NCI-H345 (cell line): ENCODE measurements at regions not wholly inside any gene's neighbourhood (a gene's known extent, or its start where the extent isn't known, plus 50 kb on each side); places are given as distances from the start of the nearest gene placed in this dataset.

Experiments used
- DNase-seq: peaks from one replicate; lab custom pipeline; 2025; lab: John Stamatoyannopoulos, UW

DNA sequence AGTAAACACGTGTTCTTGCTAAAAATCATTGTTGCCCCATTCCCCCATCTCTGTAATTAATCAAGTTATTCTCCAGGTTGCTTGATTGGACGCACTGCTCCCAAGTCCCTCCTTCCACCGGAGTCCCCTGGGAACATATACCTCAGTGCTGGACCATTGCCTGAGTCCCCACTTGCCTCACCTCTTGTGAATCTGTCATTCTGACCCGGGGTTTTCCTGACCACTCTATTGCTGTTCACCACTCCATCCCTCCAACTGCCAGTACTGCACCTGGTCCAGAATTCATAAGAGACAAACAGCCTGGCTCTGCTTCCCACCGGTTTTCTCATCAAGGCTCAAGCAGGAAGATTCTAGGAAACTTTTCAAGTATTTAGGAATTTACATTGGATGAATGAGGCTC, 555.9 kb downstream of the VRK1 start:
- DNase-seq: no peak

DNA sequence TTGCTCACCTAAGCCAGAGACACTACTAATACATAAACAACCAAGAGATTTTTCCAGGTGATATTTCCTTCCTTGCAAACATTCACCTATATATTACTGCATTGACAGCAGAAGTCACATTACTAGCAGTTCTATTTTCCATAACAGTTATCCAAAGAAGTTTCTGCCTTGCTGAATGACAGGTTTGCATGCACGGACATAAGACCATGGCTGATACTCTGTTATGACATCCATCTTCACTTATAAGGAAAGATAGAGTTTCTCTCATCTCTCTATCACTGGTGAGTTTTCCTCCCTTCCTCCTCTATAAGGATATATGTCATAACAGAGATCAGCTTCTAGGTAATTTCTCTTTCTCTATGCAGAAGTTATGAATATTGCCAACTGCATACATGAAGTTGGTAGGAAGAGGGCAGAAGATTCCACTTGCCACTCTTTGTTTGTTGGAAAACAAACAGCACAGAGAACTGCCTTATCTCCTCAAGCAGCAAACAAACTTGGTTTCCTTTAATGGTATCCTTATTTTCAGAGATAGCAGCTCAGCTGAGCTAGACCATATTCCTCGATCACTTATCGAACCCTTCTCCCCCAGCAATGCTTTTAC, 557.0 kb downstream of the VRK1 start:
- DNase-seq: no peak

DNA sequence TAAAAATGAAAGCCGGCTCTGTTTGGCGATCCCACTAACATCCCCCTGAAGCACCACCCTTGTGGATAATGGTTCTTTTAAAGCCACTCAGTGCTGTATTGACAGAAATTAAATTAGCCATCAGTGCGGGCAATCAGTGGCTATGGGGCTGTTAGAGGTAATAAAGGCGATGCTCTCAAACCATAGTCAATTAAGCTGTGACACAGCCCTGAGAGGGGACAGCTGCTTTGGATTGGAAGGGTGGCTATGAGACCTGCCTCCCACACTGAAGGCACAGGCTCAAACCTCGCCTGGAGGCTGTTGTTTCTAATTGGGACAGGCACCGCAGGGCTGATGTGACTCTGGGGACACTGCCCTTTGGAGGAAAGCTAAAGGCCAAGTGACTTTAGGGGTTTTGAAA, 562.2 kb downstream of the VRK1 start:
- peak; percentile 30 for DNase-seq

DNA sequence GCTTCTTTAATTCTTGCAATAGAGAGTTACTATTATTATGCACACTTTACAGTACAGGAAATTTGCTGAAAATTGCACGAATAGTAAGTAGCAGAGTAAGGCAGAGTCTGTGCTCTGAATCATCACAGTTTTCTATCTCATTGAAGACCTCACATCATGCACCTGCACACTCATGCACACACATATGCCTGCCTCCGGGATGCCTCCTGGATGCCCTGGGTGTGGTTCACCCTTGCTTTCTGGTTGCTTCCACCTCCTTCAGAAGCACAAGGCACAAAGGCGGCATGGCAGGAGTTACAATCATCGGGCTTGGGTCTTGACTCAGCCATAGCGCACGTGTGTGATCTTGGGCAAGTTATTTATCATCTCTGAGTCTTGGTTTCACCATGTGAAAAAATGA, 564.0 kb downstream of the VRK1 start:
- DNase-seq: no peak

DNA sequence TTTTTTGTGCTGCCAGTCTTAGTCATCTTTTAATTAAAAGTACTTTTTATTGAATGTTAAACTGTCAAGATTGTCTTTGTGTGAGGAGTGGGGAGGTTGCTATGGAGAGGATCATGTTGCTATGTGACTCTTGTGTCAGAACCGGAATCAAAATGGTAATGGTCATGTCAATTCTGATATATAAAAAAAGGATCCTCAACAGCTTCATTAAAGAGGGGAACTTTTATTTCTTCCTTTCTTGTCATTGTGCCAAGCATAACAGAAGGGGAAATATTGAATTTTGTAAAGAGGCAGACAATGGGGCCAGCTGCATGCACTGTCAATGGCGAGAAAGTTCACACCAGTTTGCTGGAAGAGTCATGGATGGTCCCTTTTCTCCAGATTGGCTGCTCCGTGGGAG, 564.8 kb downstream of the VRK1 start:
- no peak for DNase-seq

DNA sequence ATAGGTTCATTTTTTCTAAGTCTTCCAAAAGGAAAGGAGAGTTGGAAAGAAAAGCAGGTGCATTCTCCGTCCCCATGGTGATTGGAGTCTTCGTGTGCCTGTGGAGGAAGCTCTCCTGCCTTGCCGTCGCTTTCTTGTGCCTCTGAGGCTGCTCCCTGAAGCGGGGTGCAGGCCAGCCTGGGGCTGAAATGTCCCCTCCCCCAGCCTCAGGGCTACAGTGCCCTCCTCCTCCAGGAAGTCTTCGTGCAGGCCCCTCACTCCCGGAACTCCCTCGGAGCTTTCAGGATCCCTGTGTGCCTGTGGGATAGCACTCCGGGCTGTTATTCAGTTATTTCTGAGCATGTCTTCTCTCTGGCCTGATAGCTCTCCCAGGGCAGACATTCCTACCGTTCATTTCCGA, 569.2 kb downstream of the VRK1 start:
- no peak for DNase-seq

DNA sequence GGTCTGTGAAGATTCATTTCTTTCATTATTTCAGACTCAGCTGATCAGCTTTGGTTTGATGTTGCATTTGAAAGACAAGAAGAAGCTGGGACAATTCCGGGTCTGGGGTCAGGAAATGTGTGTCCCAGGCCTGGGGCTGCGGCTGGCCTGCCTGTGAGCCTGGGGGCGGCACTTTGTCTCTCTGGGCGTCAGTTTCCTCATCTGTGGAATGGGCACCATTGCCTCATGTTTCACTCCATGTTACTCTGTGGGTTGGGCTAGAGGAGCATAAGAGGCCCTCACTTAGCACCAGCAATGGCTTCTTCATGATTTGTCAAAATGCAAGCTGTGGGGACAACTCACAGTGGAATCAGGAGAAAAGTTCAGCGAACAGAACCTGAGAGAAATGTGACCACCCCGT, 570.1 kb downstream of the VRK1 start:
- no peak for DNase-seq

DNA sequence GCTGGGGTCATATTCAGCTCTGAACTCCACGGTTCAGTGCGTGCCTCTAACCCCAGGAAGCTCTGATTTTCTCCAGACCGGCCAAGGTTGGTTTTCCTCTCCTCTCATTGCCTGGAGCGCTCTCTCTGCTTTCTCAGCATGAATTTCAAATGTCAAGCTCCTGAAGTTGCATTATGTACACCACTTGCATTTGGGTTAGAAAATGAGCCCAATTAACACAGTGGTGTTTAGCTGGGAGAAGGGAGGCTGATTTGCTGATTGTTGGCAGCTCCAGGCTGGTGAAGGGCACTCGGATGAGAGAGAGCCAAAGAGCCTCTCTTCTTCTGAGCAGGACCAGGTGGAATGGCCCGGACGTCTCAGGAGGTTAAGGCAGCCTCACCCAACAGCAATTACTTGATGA, 570.9 kb downstream of the VRK1 start:
- no peak for DNase-seq

DNA sequence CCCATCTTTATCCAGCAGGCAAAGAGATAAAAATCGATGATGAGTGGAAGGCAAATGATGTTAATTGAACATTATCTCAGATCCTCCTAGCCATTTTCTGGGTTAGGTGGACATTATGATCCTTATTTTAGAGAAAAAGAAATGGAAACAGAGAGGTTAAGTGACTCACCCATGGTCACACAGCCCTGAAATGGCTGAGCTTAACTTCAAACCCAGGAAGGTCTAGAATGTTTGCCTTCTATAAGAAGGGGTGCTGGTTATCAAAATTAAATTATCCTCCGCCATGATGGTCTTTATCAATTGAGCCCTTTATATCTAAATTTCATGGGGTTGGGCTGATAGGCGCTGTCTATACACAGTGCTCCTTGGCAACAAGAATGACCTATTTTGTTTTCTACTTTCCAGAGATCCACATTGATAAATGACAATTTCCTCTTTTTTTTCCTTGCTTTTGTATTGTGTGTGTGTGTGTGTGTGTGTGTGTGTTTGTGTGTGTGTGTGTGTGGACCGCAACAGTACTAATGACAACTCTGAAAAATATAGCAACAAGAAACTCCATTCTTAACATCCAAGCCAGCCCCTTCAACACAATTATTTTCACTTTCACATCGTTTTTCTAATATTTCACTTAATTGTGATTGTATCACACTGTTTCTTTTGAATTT, 571.9 kb downstream of the VRK1 start:
- no peak for DNase-seq

DNA sequence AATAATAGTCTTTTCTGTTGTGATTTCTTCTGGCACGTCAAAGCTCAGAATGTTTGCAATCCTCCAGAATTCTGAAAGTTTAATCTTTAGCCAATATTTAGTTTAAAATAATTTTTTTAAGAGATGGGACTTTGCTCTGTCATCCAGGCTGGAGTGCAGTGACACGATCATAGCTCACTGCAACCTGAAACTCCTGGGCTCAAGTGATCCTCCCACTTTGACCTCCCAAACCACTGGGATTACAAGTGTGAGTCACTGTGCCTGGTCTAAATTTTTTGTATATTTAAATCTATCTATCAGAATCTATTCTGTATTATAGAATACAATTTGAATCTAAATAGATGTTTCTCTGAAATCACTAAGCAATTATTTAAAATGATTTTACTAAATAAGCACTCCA, 572.7 kb downstream of the VRK1 start:
- no peak for DNase-seq

DNA sequence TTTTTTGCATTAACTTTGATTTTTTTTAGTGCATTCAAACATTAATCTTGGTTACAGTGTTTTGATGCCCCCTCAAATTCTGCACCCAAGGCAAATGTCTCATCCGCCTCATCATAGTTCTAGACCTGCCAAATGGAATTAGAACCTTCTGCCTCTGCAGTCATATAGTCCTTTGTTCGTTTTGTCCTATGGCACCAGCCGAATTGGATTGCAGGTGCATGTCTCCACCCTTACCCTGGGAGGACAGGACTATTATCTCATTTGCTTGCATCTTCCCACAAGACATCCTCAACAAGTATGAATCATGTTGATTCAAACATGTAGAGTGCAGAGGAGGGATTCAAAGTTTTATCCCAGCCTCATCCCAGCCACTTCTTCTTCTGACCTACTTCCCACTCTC, 579.1 kb downstream of the VRK1 start:
- DNase-seq: no peak

DNA sequence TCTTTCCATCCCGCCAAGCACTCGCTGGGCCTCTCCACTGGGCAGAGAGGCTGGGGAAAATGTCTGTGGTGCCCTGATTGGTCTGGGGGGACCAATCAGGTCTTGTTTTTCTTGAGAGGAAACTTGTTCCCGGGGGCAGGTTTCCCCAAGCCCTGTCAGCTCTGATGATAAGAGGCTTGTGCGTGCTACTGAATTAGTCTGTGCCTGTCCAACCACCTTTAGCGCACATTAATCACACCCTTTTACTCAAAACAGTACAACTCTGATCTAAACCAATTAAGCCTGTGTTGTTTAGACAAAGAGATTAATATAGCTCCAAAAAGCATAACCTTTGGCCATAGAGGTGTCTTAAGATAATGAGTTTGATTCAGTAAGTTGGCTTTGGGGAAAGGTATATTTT, 580.4 kb downstream of the VRK1 start:
- DNase-seq: no peak

DNA sequence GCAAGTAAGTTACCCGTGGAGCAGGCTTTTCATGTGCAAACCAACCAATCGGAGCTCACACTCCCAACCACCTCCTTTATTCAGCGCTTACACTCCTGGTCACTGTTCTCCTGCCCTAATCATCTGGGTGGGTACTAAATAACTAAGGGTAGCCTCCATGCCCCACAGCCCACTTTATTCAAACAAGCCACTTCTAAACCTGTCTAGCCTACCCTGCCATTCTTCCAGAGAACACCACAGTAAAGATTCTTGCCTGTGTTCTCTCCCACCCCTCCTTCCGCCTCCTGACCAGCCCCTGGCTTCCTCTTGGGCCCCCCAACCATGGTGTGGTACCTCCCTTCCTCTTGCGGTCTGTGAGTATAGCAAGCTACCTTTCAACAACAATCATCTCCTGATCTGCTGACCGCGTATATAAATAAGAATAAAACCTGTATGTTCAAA, 581.9 kb downstream of the VRK1 start:
- no peak for DNase-seq

DNA sequence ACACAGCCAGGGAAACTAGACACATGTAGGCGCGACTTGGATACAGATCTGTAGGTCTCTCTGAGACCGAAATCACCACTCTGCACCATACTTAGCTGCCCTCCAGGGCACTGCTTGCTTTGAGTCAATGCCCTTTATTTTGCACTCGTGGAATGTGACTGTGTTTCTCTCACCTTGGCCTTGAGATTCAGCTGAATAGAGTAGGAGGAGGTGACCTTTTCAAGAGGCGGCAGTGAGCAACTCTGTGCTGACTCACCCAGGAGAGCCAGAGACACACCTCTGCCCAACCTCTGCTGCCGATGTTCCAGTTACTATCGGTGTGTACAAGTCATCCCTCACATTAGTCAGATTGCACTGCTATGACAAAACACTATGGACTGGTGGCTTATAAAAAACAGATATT, 583.4 kb downstream of the VRK1 start:
- no peak for DNase-seq

DNA sequence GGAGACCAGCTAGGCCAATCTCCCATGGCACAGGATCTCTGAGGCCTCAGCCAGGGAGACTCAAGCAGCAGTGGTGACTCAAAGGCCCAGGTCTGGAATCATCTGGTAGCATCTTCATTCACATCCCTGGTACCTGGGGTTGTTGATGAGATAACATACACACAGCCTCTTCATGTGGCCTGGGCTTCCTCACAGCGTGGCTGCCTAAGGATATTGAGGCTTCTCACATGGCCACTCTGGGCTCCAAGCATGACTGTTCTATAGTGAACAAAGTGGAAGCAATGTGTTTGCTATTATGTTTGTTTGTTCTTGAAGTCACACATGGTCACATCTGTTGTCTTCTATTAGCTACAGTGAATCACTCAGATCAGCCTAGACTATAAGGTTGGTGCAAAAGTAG, 584.1 kb downstream of the VRK1 start:
- no peak for DNase-seq

DNA sequence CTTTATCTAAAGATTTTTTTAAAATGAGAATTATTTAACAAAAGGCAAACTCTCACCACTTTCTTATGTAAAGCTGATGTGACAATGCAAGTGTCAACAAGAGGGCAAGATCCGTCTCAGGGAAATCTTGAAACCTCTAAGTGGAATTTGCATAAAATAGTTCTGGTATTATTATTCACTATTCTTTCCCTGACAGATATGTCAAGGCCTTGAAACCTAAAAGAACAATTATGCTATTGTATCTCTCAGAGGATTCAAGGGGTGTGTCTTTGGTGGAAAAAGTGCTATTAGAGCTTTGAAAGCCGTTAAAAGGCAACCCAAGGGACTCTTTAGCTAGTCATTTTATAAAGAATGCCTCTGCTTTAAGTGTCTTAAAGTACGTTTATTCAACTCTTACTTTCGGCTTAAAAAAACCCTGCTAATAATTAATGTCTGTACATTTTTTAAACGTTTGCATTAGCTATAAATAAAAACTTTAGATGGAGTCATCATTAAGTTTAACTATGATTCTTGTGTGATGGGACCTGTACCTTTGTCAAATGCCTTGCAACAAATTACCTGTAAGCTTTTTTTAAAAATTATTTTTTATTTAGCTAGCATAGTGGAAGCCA, 585.5 kb downstream of the VRK1 start:
- no peak for DNase-seq

DNA sequence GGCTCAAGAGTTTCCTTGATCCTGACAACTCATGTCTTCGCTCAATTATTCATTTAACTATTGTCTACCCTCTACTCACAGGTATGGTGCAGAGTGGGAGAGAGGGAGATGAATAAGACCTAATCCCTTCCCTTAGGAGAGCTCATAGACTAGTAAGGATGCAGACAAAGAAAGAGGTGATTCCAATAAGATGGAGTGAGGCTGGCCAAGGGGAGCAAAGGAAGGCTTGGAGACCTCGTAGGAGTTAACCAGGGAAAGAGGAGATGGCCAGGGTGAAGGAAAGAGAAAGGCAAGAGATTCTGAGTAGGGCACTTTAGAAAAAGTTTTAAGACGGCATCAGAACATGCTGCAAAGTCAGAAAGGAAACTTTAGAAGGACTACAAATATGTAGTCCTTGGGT, 588.5 kb downstream of the VRK1 start:
- no peak for DNase-seq

DNA sequence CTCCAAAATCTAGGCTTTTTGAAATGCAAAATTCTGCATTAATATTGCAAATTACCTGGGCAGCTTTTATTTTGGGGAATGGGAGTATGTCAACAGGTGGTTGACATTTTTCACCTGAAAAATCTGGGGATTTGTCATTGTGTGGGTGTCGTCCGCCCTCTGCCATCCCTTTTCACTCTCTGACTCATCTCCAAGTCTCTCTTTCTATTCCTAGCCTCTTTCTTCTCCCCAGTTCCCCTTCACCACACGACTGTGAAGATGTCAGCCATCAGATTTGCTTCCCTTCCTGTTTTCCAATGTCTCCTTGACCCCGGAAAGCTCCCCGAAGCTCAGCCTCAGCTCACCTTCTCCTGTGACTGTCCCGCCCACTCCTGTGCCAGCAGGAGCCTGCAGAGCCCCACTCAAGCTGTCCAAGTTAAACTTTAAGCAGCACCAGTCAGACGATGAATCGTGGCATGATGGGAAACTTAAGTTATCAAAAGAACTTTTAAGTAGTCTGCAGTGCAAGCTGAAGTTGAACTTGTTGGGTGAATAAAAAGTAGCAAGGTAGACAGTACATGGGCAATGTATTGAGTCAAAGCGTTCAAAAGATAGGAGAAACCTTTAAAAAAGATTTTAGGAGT, 590.2 kb downstream of the VRK1 start:
- no peak for DNase-seq

DNA sequence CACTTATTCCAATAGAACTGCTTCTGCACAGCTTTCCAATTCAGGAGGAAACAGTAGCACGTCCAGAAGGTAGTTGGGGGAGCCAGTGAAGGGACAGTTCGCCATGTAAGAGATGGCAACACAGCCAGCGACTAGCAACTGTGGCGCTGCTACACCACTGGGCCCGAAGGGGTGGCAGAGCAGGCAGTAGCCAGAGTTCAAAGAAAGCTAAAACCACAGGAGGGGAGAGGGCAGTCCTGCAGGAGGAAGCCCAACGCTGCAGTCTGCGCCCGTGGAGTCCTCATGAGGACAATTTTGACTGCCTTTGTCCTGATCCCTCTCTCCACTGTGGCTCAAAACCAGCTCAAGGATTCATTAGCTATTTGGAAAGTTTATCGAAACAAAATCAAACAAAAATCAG, 591.2 kb downstream of the VRK1 start:
- DNase-seq: no peak

DNA sequence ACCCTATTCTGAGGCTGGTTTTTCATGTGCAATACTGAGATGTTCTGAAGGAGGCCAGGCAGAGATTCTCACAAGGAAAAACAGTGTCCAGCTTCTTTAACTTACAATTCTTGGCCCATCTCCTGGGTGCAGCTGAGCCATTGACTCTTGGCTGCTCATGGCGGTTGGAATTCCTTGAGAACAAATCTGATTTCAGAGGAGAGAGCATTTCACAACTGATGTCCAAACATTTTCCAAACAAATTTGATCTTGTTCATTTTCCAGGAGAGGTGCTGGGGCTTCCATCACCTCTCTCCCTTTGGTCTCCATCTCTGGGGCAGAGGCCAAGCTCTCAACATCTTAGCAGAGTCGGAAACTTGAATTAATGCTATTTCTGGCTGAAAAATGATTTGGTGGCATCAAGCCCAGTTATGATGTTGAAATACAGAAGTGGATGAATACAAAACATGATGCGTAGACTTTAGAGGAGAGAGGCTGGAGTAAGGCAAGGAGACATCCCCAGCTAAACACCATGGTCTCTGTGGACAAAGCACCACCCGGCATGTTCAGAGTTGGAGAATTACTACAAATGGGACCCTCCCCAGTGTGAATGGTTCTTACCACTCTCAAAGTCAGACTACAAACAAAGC, 593.0 kb downstream of the VRK1 start:
- no peak for DNase-seq

DNA sequence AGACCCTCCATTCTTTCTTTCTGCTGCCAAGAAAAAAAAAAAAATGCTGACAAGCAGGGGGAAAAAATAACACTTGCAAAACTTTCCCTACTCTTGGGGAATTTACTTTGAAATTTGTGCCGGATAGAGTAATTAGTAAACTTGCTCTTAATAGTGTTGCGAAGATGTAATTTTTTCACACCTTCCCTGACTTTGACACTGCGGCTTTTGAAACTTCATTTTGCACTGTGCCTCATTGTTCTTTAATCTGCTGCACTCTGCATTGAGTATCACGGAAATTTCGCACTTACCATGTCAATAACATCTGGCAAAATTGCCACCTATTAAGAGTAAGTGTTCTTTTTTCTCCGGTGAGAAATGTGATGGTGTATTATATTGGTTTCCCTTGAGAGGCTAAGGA, 596.1 kb downstream of the VRK1 start:
- no peak for DNase-seq

DNA sequence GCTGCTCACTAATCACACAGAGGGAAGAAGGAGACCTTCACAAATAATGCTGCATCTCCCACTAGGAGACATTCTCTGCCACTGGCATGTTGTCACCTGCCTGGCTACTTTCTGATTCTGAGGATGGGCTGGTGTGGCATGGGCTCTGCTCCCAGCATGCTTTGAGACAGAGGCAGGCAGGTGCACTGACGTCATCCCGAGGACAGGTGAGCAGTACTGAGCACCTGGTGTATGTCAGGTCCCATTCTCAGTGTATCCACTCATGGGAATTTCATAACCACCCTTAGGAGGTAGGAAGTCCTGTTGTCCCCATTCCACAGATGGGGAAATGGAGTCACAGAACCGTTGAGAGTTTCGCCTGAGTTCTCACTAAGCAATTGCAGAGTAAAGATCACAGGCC, 597.9 kb downstream of the VRK1 start:
- DNase-seq: peak; percentile 29

DNA sequence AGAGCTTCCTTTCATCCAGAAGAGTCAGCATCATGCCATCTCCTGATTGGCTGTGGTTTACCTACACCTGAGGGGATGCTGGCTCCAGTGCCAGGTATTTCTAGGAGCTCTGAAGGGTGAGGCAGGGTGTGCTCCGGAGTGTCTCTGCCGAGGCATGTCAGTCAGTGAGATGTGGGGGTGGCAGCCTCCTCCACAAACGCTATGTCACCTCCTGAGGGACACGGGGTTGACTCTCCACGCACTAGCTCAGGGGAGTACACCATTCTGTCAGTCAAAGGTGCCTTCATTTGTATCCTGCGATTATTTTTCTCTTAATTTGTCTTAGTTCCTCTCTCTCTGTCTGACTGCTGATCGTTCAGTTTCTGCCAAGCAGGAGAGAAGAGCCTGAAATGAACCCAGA, 604.5 kb downstream of the VRK1 start:
- DNase-seq: no peak
